ENCODE measurements at regions not wholly inside any gene's neighbourhood (a gene's known extent, or its start where the extent isn't known, plus 50 kb on each side); places are given as distances from the start of the nearest gene placed in this dataset.

DNA sequence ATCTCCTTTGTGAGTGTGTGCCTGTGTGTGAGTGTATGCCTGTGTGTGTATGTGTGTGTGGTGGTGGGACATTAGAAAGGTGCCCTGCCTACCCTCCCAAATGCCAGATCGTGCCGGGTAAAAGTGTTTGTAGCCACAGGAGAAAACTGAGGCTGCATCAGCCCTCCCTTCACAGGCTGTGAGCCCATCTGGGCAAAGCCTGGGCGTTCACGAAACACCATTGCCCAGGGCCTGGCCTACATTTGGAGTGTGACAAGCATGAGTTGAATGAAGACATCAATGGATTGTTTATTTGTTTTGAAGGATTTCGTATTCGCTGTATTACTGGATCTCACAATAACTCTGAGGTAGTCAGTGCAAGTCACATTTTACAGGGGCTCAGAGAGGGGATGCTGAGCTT, 270.8 kb downstream of the NSG2 start:
- intact Hi-C loops (cut with DNase I, micrococcal nuclease) = loop anchor here in 1 of 2 donors (10.0 kb wide), 3 partner anchors 272 to 1022 kb away; partner anchors contain the start of gene NSG2
- ATAC-seq (no peak), DNase-seq (no peak)

DNA sequence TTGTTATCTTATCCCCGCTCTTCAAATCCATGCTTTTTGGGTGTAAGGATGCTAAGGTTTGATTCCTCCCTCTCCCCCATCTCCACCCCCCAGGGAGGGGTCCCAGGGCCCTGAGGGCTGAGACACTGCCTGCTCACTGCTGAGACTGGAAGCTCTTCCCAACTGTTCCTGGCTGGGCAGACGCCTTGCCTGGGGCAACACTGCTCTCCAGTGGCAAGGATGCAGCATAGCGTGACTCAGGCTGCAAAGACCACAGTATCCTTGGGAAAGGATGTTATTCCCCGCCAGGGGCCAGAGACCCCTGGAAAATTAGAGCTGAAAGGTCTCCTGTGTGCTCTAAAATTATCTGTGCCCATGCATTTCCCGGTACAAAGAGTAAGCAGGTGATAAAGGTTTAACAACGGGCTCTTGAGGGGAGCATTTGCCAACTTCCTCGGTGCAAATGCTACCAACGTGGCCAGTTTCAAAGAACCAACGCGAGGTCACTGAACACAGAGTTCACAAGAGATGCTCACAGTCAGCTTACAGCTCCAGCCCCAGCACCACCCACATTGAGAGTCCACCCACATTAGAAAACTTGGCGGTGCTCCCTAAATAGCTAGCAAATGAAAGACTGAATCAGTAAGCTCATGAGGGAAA, 271.9 kb downstream of the NSG2 start:
- intact Hi-C loops (cut with DNase I, micrococcal nuclease) = loop anchor here in 1 of 2 donors (10.0 kb wide), 3 partner anchors 273 to 1023 kb away; partner anchors contain the start of gene NSG2
- ATAC-seq (peak; percentile 65), DNase-seq (no peak)

DNA sequence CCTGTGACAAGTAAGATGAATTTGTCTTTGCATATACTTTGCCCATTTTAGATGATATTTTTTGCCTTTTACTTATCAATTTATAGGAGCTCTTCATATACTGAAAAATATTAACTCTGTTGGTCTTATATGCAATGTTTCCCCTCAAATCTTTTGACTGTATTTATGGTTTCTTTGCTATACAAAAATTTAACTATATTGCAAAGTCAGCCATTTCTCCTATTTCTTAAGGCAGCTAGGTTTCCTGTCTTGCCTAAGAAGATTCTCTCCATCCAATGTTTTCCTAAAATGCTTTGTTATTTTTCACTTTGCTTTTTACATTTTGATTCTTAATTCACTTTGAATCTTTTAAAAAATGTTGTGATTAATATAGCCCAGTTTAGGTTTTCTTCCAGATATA, 273.1 kb downstream of the NSG2 start:
- ATAC-seq = no peak
- intact Hi-C loops (cut with DNase I, micrococcal nuclease) = loop anchor here in 1 of 2 donors (10.0 kb wide), 3 partner anchors 274 to 1024 kb away; partner anchors contain the start of gene NSG2

DNA sequence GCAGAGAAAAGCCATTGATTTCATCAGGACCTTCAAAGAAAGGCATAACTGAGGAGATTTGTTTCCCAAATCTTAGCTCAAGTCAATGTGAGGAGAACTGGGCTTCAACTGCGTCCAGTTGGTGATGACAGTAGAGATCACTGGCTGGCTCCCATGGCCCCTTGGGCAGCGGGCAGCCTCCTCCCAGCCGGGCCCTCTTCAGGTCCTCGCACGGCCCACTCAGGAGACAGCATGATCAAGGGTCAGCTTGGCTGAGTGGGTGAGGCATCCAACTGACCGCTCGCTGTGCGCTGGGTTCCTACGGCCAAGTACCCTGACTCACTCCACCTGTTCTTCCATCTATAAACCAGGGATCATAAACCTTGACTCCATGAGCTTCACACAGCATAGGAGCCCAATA, 274.0 kb downstream of the NSG2 start:
- ATAC-seq = no peak
- no peak for DNase-seq
- intact Hi-C loops (cut with DNase I, micrococcal nuclease) = loop anchor here in 1 of 2 donors (10.0 kb wide), 3 partner anchors 275 to 1025 kb away; partner anchors contain the start of gene NSG2

More for the DNA sequence above, 273.1 kb downstream of the NSG2 start:
- no peak for DNase-seq

DNA sequence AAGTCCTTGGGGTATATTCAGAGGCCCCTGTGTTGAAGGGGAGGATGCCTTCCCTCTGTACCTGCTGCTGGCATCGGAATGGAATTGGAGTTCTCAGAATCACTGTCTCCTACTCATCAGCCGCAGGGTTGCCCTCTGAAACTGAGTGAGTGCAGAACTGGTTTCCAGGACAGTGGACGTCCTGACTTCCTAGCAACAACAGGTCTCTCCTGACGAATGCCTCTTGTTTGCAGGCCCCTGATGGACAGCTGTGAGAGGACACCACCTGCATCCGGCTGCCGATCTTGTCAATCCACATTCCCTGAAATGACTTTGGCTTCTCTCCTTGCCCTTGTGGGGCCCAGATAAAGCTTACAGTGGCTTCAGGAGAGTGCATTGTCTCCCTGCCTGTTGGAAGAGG, 274.5 kb downstream of the NSG2 start:
- intact Hi-C loops (cut with DNase I, micrococcal nuclease) = no loop called here
- no peak for ATAC-seq

DNA sequence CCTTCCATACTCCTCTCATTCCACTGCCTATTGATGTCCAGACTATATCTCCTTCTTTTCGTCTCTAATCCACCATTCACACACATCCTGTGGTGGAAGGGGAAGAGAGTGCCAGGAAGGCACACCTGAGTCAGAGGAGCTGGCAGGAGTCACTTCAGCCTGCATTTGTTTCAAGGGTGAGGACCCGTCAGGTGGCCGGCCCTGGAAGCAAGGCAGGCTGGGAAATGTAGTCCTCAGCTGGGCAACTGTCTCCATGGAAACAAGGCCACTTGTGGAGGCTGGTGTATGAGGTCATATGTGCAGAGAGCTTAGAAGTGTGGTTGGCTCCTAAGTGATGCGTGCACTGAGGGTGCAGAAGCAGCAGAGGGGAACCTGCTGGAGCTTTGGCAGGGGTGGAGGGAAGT, 278.4 kb downstream of the NSG2 start:
- no peak for DNase-seq
- ATAC-seq = no peak
- intact Hi-C loops (cut with DNase I, micrococcal nuclease) = no loop called here

More for the DNA sequence above, 274.5 kb downstream of the NSG2 start:
- no peak for DNase-seq

DNA sequence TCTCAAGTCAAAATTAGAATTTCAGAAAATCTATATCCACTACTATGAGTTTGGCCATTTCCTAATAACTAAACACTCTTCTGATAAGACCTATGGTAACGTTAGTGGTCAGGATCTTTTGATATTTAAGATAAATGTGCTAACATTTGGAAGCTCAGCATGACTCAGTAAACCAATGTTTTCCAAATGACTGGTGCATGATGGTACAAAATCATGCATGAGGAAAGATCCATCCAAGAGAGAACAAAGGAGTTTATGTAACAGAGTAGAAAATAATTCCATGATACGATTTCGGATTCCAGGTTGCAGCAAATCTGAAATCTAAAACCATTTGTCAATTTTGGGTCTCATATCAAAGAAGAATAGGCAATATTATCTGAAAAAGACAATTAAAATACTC, 279.2 kb downstream of the NSG2 start:
- intact Hi-C loops (cut with DNase I, micrococcal nuclease) = no loop called here
- DNase-seq = no peak
- ATAC-seq = no peak

DNA sequence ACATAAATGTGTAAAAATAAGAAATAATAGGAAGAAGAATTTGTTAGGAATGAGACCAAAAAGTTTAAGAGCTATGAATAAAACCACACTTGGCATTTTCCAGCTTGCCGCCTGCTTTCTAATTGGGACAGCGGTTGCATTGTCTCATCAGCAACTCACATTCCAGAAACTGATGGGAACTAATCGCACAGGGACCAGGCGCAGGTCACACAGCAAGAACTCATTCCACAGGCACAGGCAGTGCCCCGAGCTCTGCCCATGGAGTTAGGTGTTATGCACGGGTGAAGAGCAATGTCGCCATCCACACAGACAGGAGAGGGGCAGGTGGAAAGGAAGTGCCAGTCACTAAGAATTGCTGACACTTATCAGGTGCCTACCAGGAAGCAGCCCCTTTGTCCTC, 279.9 kb downstream of the NSG2 start:
- intact Hi-C loops (cut with DNase I, micrococcal nuclease) = no loop called here
- no peak for DNase-seq
- ATAC-seq = no peak

DNA sequence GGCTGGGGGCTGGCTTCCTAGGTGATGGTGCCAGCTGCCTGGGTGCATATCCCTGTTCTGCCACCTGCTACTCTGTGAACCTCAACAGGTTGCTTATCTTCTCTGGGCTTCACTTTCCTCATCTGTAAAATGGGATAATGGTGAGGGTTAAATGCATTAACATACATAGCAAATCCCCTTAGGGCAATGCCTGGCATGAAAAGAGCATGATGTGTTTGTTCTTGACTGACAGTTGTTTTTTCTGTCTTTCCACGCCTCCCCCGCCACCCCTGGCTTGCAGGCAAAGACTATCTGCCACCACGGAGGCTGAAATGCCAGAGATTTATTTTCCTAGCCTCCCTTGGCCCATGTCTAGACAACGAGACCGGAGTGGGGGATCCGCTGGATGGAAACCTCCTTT, 280.5 kb downstream of the NSG2 start:
- DNase-seq (no peak), ATAC-seq (no peak)
- intact Hi-C loops (cut with DNase I, micrococcal nuclease) = no loop called here

DNA sequence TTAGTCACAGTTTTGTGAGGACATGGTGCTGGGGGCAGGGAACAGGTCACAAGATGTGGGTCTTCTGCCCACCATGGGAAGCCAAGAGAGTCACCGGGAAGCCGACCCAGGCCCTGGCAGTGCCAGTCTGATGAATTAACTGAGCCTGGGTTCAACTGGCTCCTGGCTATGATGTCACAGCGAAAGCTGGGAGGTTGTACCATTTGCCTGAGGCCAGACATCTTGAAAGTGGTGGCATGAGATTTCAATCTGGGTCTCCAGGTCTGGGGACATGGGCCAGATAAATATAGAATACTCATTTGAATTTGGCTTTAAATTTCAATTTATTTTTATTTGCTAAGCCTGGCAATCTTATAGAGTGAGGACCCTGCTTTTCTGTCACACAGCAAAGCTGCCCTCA, 280.9 kb downstream of the NSG2 start:
- intact Hi-C loops (cut with DNase I, micrococcal nuclease) = no loop called here
- no peak for DNase-seq
- no peak for ATAC-seq

DNA sequence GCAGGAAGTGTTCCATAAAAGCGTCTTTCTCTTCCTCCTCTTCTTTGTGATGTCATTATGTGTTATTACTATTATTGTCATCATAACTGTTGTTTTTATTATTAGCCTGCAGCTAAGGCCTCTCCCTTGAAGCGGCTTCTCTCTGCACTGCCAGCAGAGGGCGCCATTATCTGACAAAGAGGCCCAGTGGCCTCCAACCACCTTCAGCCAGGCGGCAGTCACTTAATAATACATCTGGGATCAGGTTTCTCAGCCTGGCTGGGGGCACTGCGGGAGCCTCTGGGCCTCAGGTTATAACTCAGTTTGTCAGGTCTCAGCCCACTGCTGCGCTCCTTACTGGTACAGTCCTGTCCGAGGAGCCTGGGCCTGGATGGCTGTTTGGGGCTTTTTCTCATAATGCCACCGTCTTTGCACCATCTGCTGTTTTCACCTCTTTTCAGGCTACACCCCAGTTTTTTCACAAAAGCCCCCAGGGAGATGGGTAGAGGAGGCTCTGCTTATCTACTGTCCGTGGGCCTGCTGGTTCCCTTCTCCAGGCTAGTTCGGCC, 281.9 kb downstream of the NSG2 start:
- intact Hi-C loops (cut with DNase I, micrococcal nuclease) = no loop called here
- peak; percentile 50 for ATAC-seq

DNA sequence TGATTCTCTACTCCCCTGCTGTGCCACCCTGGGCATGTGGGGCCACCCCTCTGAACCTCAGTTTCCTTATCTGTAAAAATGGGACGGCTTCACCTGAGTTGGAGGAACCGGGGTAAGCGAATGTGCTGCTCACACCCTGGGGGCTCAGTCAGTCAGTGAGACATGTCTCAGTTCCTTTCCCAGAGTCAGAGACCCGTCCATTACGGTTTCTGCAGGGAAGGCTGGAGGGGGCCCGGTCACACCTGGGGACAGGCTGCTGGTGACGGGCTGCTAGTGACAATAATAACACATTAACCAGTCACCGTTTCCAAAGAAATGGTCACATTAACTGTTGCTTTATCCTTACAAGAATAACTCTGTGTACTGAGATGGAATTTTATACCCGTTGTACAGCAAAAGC, 282.4 kb downstream of the NSG2 start:
- intact Hi-C loops (cut with DNase I, micrococcal nuclease) = no loop called here
- no peak for ATAC-seq
- no peak for DNase-seq

More for the DNA sequence above, 281.9 kb downstream of the NSG2 start:
- DNase-seq = peak in 1 of 2 donors; percentile 51

DNA sequence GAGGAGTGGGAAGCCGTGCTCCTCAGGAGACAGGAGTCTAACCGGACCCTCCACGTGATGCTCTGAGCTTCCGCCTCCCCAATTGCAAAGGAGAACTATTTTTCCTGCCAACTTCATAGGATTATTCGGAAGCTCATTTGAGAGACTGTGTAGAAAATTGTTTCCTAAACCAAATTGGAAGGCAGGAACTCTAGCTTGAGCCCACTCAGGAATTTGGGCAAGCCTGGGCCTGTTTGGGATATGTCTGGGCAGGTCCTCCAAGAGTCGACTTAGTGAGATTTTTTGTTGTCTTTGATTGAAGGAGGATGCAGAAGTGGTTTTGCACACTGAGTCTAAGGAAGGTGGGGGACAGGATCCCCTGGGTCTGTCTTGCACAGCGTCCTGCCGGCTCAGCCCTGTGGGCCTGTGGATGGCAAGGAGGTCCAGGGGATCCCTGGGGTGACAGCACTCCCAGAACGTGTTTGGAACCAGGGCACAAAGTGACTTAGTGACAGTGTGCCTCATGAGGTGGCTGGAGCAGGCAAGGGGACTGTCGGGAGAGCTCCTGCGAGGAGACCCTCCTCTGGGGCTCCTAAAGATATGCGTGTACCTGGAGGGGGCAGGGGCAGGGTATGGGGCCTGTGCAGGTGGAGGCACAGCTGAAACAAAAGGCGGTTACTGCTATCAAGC, 283.3 kb downstream of the NSG2 start:
- no peak for DNase-seq
- ATAC-seq = no peak
- intact Hi-C loops (cut with DNase I, micrococcal nuclease) = no loop called here

DNA sequence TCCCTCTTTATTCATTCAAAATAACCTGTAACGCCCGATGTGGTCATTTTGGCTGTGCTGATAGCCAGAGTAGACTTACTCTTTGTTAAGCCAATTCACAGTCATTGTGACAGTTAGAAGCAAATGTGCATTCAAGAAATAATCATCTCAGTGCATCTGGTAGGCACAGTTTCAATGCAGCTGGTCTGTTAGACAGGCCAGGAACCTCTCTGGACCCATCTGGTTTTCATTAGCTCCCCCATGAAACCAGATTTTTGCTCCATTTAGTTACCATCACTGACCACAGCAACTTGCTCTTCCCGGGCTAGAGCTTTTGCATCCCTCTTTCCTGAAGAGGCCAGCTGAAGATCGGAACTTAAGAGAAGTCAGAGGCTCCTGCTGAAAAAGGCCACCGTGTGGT, 284.2 kb downstream of the NSG2 start:
- no peak for ATAC-seq
- DNase-seq = no peak
- intact Hi-C loops (cut with DNase I, micrococcal nuclease) = no loop called here

DNA sequence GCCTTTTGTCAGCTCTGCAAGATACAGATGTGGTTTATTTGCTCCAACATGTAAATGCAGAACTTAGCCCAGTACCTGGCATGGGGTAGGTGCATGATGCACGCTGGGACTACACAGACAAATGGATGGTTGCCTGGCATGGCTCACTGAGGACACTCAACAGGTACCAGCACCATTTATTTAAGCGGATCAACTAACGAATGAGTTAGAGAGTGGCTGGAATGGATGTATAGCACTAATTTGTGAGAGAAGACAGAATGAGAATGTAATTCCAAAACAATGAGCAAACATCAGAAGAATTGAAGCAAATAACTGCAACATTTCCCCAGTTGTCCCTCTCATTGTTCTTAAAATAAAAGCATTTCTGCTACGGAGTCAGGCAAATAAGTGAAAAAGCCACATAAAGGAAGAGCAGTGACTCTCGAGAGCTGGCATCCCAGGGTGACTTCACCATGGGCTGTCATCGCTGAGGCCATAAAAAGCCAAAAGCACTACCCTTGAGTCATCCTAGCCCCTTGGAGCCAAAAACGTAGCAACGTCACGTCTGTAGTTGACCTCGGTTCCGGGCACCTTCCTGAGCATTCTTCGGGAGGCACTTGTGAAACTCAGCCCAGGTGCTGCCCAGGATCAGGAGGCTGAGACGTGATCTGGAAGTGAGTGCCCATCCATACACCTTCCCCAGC, 290.3 kb downstream of the NSG2 start:
- intact Hi-C loops (cut with DNase I, micrococcal nuclease) = no loop called here

DNA sequence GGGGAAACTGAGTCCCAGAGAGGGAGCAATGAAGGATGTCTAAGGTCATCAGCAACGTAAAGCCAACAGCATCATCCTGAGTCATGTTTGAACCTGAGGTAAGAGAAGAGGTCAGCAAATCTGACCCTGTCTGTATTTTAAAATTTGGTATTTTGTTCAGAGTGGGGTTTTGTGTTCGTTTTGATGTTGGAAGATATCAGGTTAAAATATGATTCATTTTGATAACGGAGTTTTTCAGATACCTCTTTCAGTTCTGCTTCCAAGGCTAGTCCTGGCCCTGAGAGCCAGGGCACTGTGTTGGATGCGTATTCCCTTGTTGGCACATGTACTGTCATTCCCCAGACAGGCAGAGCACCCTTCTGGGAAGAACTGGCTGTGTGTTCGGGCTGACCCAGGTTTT, 291.0 kb downstream of the NSG2 start:
- no peak for DNase-seq
- ATAC-seq = no peak
- intact Hi-C loops (cut with DNase I, micrococcal nuclease) = no loop called here

More for the DNA sequence above, 290.3 kb downstream of the NSG2 start:
- no peak for ATAC-seq
- DNase-seq = no peak

DNA sequence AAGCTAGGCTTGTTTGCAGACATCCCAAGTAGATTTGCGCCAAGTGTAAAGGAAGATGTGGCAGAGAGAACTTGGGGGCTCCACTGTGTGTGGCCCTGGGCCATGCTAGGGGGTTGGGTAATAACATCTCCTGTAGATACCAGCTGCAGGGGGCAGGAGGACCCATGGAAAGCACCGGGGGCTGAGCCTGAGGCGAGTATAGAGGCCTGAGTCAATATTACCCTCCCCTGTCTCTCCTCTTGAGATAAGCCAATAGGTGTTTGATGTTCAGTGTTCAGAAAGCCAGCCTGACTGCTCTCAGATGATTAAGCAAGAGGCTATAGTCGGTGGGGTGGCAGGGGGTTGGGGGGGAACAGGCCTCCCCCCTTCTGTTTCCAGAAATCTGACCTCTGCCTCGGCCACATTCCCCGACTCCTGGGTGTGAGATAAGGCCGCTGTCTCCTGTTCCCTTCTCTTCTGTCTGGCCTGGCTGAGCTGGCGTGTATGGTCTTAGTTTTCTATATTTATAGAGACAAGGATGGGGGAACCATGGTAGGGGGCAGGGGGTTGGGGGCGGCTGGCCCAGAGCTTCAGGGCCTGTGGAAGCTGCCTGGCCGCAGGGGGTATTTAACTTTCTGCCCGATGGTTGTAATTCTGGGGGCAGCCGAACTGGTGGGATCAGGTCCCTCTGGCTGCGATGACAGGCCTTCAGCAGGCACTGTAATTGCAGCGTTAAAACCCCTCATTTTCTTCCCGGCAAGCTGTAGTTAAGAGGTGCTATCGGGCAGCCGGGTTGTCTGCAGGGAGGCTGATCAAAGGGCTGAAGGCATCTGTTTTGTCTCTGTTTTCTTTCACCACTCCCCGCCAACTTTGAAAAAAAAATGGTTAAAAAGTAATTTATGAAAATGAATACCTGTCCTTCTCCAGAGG, 292.0 kb downstream of the NSG2 start:
- no peak for DNase-seq

DNA sequence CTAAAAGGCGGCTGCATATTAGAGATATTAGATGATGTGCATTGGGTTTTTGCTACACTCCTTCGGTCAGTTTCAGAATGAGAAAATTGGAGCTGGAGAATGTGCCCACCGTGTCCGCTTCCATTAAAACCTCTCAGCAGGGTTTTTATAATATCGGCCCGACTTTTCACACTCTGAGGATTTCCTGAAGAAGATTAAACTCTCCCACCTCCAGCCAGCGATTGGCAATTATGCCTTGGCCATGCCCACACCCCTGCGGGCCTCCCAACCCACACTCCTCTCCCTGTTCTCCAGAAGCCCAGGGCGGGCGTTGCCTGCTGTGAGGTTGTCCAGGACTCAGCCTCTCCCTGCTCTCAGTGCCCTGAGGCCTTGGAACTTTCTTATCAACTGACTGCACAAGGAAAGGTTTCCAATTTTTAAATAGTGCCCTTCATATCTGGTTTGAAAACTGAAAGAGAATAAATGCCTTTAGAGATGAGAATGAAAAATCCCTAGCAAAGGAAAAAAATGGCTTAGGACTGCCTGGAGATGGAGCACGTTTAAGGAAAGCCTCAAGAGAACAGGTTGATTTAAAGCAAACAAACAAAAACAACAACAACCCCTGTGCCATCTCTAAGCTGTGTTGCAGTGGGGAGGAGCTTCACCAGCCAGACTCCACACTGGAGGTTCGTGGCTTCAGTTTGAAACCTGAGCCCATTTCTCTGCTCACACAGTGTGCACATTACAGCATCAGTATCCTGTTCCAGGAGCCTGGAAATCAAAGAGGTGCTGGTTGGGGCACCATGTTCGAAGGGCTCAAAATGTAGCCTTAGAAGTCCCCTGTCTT, 292.9 kb downstream of the NSG2 start:
- ATAC-seq = no peak
- intact Hi-C loops (cut with DNase I, micrococcal nuclease) = no loop called here
- DNase-seq = no peak

More for the DNA sequence above, 292.0 kb downstream of the NSG2 start:
- no peak for ATAC-seq
- intact Hi-C loops (cut with DNase I, micrococcal nuclease) = no loop called here

Measured in left colon (tissue), 2 donors.